ENCODE measurements at regions not wholly inside any gene's neighbourhood (a gene's known extent, or its start where the extent isn't known, plus 50 kb on each side); places are given as distances from the start of the nearest gene placed in this dataset.

GRCh38 chr9:73077625-73078030, 74.0 kb upstream of the ANXA1 start:
- no peak for TF ChIP-seq CTCF (IDR thresholded peaks at IDR 0.05; ENCODE audit: low read depth, low read length)
- Histone ChIP-seq H3K4me1 (ENCODE audit: low read depth) (no peaks in the 10 kb centered on the region), H3K4me3 (no peak overlapping the region), H3K27me3 (no peaks in the 10 kb centered on the region), H3K9me3 (ENCODE audit: low read depth) (no peaks in the 10 kb centered on the region), H3K36me3 (no peaks in the 10 kb centered on the region), H3K27ac (no peak overlapping the region)
- DNase-seq (ENCODE audit: low read depth in 1 of 2, low spot score in 1 of 2) = no peak

- Histone ChIP-seq H3K27me3 (no peaks in the 10 kb centered on the region), H3K9me3 (ENCODE audit: low read depth) (no peaks in the 10 kb centered on the region), H3K4me1 (ENCODE audit: low read depth) (no peaks in the 10 kb centered on the region), H3K27ac (no peak overlapping the region), H3K4me3 (no peak overlapping the region), H3K36me3 (no peaks in the 10 kb centered on the region)
- TF ChIP-seq CTCF (IDR thresholded peaks at IDR 0.05; ENCODE audit: low read depth, low read length) = no peak
- no peak for DNase-seq (ENCODE audit: low read depth in 1 of 2, low spot score in 1 of 2)
Measured at GRCh38 chr9:73076970-73077369, 74.7 kb upstream of the ANXA1 start.

GRCh38 chr9:73074176-73074708, 77.4 kb upstream of the ANXA1 start:
- DNase-seq (ENCODE audit: low read depth in 1 of 2, low spot score in 1 of 2) = no peak
- Histone ChIP-seq H3K27ac (no peak overlapping the region), H3K27me3 (no peaks in the 10 kb centered on the region), H3K36me3 (no peaks in the 10 kb centered on the region), H3K4me1 (ENCODE audit: low read depth) (no peaks in the 10 kb centered on the region), H3K4me3 (no peak overlapping the region), H3K9me3 (ENCODE audit: low read depth) (no peaks in the 10 kb centered on the region)
- TF ChIP-seq CTCF (IDR thresholded peaks at IDR 0.05; ENCODE audit: low read depth, low read length) = no peak

GRCh38 chr9:73073337-73074175, 78.1 kb upstream of the ANXA1 start:
- DNase-seq (ENCODE audit: low read depth in 1 of 2, low spot score in 1 of 2) = no peak

GRCh38 chr9:73067074-73067473, 84.6 kb upstream of the ANXA1 start:
- Histone ChIP-seq H3K4me1 (ENCODE audit: low read depth) (no peaks in the 10 kb centered on the region), H3K27ac (no peak overlapping the region), H3K9me3 (ENCODE audit: low read depth) (no peaks in the 10 kb centered on the region), H3K27me3 (no peaks in the 10 kb centered on the region), H3K36me3 (no peaks in the 10 kb centered on the region), H3K4me3 (no peak overlapping the region)
- TF ChIP-seq CTCF (IDR thresholded peaks at IDR 0.05; ENCODE audit: low read depth, low read length) = no peak
- DNase-seq (ENCODE audit: low read depth in 1 of 2, low spot score in 1 of 2) = no peak

More at GRCh38 chr9:73073337-73074175, 78.1 kb upstream of the ANXA1 start:
- no peak for TF ChIP-seq CTCF (IDR thresholded peaks at IDR 0.05; ENCODE audit: low read depth, low read length)
- no peaks in the 10 kb centered on the region for H3K36me3 ChIP-seq
- H3K4me1 ChIP-seq (ENCODE audit: low read depth) = no peaks in the 10 kb centered on the region
- H3K9me3 ChIP-seq (ENCODE audit: low read depth) = no peaks in the 10 kb centered on the region
- no peaks in the 10 kb centered on the region for H3K27me3 ChIP-seq
- H3K4me3 ChIP-seq = no peak overlapping the region
- no peak overlapping the region for H3K27ac ChIP-seq
